Endothelial cell (in vitro differentiated cells): ENCODE measurements at regions not wholly inside any gene's neighbourhood (a gene's known extent, or its start where the extent isn't known, plus 50 kb on each side); places are given as distances from the start of the nearest gene placed in this dataset.

Experiments used
- DNase-seq: peaks from one replicate; pipeline ENCODE4 v3.0.0; 2021; ENCODE audit warnings: low spot score
- H3K27ac Mint-ChIP-seq: one replicate; pipeline ENCODE4 v1.8.0; 2021; ENCODE audit warnings: mixed read lengths, inconsistent platforms; ENCODE audit not compliant: unreplicated experiment
- H3K27me3 Mint-ChIP-seq: one replicate; pipeline ENCODE4 v1.8.0; 2021; ENCODE audit warnings: mild to moderate bottlenecking, moderate library complexity, mixed read lengths, inconsistent platforms; ENCODE audit not compliant: unreplicated experiment
- H3K36me3 Mint-ChIP-seq: one replicate; pipeline ENCODE4 v1.8.0; 2021; ENCODE audit warnings: mild to moderate bottlenecking, low read depth, mixed read lengths, inconsistent platforms; ENCODE audit not compliant: unreplicated experiment
- H3K4me1 Mint-ChIP-seq: one replicate; pipeline ENCODE4 v1.8.0; 2021; ENCODE audit warnings: mild to moderate bottlenecking, mixed read lengths, inconsistent platforms; ENCODE audit not compliant: unreplicated experiment
- H3K4me3 Mint-ChIP-seq: one replicate; pipeline ENCODE4 v1.8.0; 2021; ENCODE audit warnings: mild to moderate bottlenecking, mixed read lengths, inconsistent platforms; ENCODE audit not compliant: unreplicated experiment
- H3K9me3 Mint-ChIP-seq: one replicate; pipeline ENCODE4 v1.8.0; 2021; ENCODE audit warnings: mixed read lengths, inconsistent platforms; ENCODE audit not compliant: unreplicated experiment
- CTCF ChIP-seq: fragments of 200-600 bp; sonication (generic); IDR thresholded peaks from one replicate; pipeline ENCODE4 v1.5.0; 2021; ENCODE audit warnings: antibody characterized with exemption; ENCODE audit not compliant: unreplicated experiment

DNA sequence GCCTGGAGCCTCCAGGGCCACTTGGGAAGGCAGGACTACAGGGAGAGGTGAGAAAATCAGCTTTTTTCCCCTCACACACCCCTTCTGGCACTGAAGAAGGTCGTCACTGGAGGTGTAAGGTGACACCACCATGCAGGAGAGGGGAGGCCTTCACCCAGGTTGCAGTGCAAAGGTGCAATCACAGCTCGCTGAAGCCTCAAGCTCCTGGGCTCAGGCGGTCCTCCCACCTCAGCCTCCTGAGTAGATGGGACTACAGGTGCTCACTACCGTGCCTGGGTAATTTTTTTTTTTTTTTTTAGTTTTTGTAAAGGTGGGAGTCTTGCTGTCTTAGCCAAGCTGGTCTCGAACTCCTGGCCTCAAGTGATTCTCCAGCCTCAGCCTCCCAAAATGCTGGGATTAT lies 93.6 kb downstream of the TNFAIP2 start:
- H3K4me1 Mint-ChIP-seq = no peaks in the 10 kb centered on the region
- no peak for DNase-seq
- H3K27ac Mint-ChIP-seq = no peak overlapping the region
- H3K36me3 Mint-ChIP-seq = peaks cover 3% of the 10 kb centered on the region
- no peaks in the 10 kb centered on the region for H3K9me3 Mint-ChIP-seq
- no peak for TF ChIP-seq CTCF
- H3K4me3 Mint-ChIP-seq = no peak overlapping the region
- peaks cover 10% of the 10 kb centered on the region for H3K27me3 Mint-ChIP-seq

GRCh38 chr14:103217538-103217937 lies 94.3 kb downstream of the TNFAIP2 start:
- no peaks in the 10 kb centered on the region for H3K4me1 Mint-ChIP-seq
- peaks cover 3% of the 10 kb centered on the region for H3K36me3 Mint-ChIP-seq
- no peak overlapping the region for H3K27ac Mint-ChIP-seq
- H3K9me3 Mint-ChIP-seq = no peaks in the 10 kb centered on the region
- no peak for DNase-seq
- peaks cover 10% of the 10 kb centered on the region for H3K27me3 Mint-ChIP-seq
- no peak for TF ChIP-seq CTCF
- H3K4me3 Mint-ChIP-seq = no peak overlapping the region

DNA sequence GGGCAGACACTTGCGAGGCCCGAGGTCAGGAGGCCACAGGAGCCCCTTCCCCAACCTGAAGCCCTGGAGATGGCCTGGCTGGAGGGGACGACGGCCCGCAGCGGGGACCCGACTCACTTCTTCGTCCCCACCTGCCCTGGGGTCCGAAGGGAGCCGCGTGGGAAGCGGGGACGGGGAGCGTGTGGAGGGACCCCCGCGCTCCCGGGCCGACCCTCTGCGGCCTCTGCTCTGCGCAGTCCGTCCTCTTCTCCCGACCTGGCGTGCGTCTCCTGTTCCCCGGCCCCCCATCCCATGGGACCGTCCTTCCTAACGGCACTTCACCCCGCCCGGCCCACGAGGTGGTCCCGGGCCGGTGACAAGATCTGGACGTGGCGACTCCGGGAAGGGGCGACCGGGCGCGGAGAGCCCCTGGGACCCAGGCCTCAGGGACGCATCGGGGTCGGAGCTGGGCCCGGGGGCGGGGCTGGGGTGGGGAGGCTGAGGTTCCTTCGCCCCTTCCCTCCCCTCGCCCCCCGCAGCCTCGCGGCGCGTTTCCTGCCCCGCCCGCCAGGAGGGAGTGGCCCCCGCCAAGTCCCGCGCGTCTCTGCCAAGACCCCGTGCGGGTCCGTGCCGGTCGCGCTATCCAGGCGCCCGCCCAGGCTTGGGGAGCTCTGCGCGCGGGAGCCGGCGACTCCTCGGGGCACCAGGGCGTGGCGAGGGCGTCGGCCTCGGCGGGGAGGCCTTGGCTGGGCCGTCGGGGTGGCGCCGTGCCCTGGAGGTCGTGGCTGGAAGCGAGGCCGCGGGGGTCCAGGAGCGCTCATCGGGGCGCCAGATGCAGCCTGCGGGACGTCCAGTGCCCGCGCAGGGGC lies 97.1 kb downstream of the TNFAIP2 start:
- Mint-ChIP-seq H3K4me3 (no peak overlapping the region), H3K4me1 (peaks cover 4% of the 10 kb centered on the region), H3K9me3 (no peaks in the 10 kb centered on the region), H3K27me3 (peaks cover 6% of the 10 kb centered on the region), H3K27ac (no peak overlapping the region), H3K36me3 (peaks cover 3% of the 10 kb centered on the region)
- DNase-seq = peak; percentile 21
- TF ChIP-seq CTCF = no peak

GRCh38 chr14:103220982-103221641 lies 97.9 kb downstream of the TNFAIP2 start:
- peaks cover 3% of the 10 kb centered on the region for H3K36me3 Mint-ChIP-seq
- peaks cover 4% of the 10 kb centered on the region for H3K27me3 Mint-ChIP-seq
- H3K4me3 Mint-ChIP-seq = no peak overlapping the region
- H3K4me1 Mint-ChIP-seq = peaks cover 9% of the 10 kb centered on the region
- DNase-seq = no peak
- no peak overlapping the region for H3K27ac Mint-ChIP-seq
- TF ChIP-seq CTCF = no peak
- no peaks in the 10 kb centered on the region for H3K9me3 Mint-ChIP-seq

DNA sequence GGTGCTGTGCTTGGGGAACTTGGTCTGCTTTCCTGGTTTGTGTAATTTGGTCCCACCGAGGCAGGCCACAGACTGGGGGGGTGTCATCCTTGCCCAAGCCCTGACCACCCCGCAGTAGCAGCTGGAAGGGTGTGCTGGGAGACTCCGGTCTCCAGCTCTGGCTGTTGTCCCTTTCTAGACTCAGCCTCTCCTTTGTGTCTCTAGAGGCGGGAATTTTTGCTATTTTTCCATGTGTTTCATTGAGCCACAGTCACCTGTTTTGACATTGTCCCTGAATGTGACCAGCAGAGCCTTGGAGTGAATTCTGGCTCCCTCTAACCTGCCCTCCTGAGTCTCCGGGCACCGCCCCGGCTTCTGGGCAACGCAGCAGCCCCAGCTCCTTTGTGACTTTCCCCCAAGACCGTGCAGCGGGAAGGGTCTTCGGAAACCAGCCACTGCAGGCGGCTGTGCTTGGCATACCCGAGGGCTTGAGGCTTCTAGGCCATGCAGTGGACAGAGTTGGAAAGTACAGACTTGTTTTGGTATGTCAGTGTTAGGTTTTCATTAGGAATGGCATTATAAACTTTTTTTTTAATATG lies 98.6 kb downstream of the TNFAIP2 start:
- peaks cover 4% of the 10 kb centered on the region for H3K27me3 Mint-ChIP-seq

More for the DNA sequence above, 98.6 kb downstream of the TNFAIP2 start:
- Mint-ChIP-seq H3K4me1 (peaks cover 13% of the 10 kb centered on the region), H3K4me3 (no peak overlapping the region), H3K27ac (no peak overlapping the region), H3K36me3 (peaks cover 3% of the 10 kb centered on the region), H3K9me3 (no peaks in the 10 kb centered on the region)
- no peak for TF ChIP-seq CTCF
- no peak for DNase-seq
